A549 (cell line): ENCODE measurements at regions not wholly inside any gene's neighbourhood (a gene's known extent, or its start where the extent isn't known, plus 50 kb on each side); places are given as distances from the start of the nearest gene placed in this dataset.

Source experiments
- ATAC-seq, 2 experiments: fragments of 200-7000 bp in 1 of 2; fragments of >200 bp in 1 of 2; cut with Nextera tagmentation in 1 of 2; cut with Tn5 transposase in 1 of 2; 3 replicates each; pipeline versions ENCODE4 v1.8.0 to v1.9.1; 2018 to 2020; ENCODE audit warnings: mild to moderate bottlenecking in 1 of 2, moderate library complexity in 1 of 2
- CTCF ChIA-PET: fragments of 300-600 bp; sonication (Branson Sonifier 250); formaldehyde crosslinking; extraction: SDS; loops from one replicate; lab custom pipeline; 2021; ENCODE audit warnings: antibody characterized with exemption, inconsistent platforms; lab: Yijun Ruan, JAX
- POLR2A ChIA-PET: fragments of 350-600 bp; formaldehyde crosslinking; extraction: SDS; loops from one replicate; lab custom pipeline; 2021; ENCODE audit warnings: antibody characterized with exemption, inconsistent platforms; lab: Yijun Ruan, JAX
- DNase-seq, 2 experiments: peaks; one replicate each; pipeline versions ENCODE4 v3.0.0 to v3.0.0-alpha.2; 2011 to 2016; ENCODE audit warnings: low read depth in 1 of 2, low spot score in 1 of 2
- FAIRE-seq: peaks from 2 replicates; lab custom pipeline; 2011; peaks lifted over from hg19 to GRCh38; lab: Jason Lieb, UNC
- H3K27ac ChIP-seq, 2 experiments: fragments of >200 bp; sonication (Bioruptor Twin); formaldehyde crosslinking; 3 replicates each; pipeline ENCODE4 v1.5.1; 2016 to 2017
- H3K4me1 ChIP-seq: fragments of >200 bp; sonication (Bioruptor Twin); formaldehyde crosslinking; 3 replicates; pipeline ENCODE4 v1.6.1; 2016
- H3K4me2 ChIP-seq: fragments of >200 bp; sonication (Bioruptor Twin); formaldehyde crosslinking; 3 replicates; pipeline ENCODE4 v1.6.1; 2016
- H3K4me3 ChIP-seq: fragments of >200 bp; sonication (Bioruptor Twin); formaldehyde crosslinking; 3 replicates; pipeline ENCODE4 v1.5.1; 2016
- H3K9me3 ChIP-seq: fragments of >200 bp; sonication (Bioruptor Twin); formaldehyde crosslinking; 3 replicates; pipeline ENCODE4 v1.6.1; 2016
- ATOH8 ChIP-seq: fragments of 250-450 bp; sonication (Bioruptor Pico); IDR thresholded peaks from 2 replicates; pipeline ENCODE4 v1.5.0; 2020; ENCODE audit warnings: low read depth, mild to moderate bottlenecking, moderate library complexity
- CHD2 ChIP-seq: fragments of 150-350 bp; IDR thresholded peaks from 2 replicates; pipeline ENCODE4 v1.6.1; 2014; ENCODE audit warnings: low read length; ENCODE audit not compliant: partially characterized antibody
- EHMT2 ChIP-seq: fragments of 200-600 bp; sonication (generic); IDR thresholded peaks from 2 replicates; pipeline ENCODE4 v1.6.1; 2016; ENCODE audit warnings: antibody characterized with exemption, low read depth, mild to moderate bottlenecking, moderate library complexity
- ELK1 ChIP-seq: fragments of 150-350 bp; IDR thresholded peaks from 2 replicates; pipeline ENCODE4 v1.6.1; 2014; ENCODE audit warnings: low read depth, mild to moderate bottlenecking, low read length
- HMGXB4 ChIP-seq: fragments of 250-450 bp; sonication (Bioruptor Pico); IDR thresholded peaks from 2 replicates; pipeline ENCODE4 v1.5.0; 2021; ENCODE audit warnings: mild to moderate bottlenecking, moderate library complexity, borderline replicate concordance
- JUN ChIP-seq, 2 experiments: fragments of >200 bp; sonication (Bioruptor Twin); formaldehyde crosslinking; IDR thresholded peaks; 2 replicates in 1 of 2; 3 replicates in 1 of 2; pipeline ENCODE4 v1.6.1; 2016 to 2017
- JUNB ChIP-seq: fragments of >200 bp; sonication (Bioruptor Twin); formaldehyde crosslinking; IDR thresholded peaks from 2 replicates; pipeline ENCODE4 v1.6.1; 2016
- MAFK ChIP-seq: fragments of 450-650 bp; IDR thresholded peaks from 2 replicates; pipeline ENCODE4 v1.6.1; 2014; ENCODE audit not compliant: partially characterized antibody
- NPAS2 ChIP-seq: fragments of 250-450 bp; sonication (Bioruptor Pico); IDR thresholded peaks from 2 replicates; pipeline ENCODE4 v1.8.0; 2022; ENCODE audit warnings: mild to moderate bottlenecking, moderate library complexity, borderline replicate concordance
- NR3C1 ChIP-seq: fragments of >200 bp; sonication (Bioruptor Twin); formaldehyde crosslinking; IDR thresholded peaks from 3 replicates; pipeline ENCODE4 v1.6.1; 2017
- POLR2A ChIP-seq: IDR thresholded peaks from 2 replicates; pipeline ENCODE4 v1.6.1; 2012; ENCODE audit warnings: mild to moderate bottlenecking, low read length
- RAD21 ChIP-seq, 2 experiments: fragments of >200 bp in 1 of 2; sonication (Bioruptor Twin) in 1 of 2; formaldehyde crosslinking in 1 of 2; IDR thresholded peaks in 1 of 2; conservative IDR thresholded peaks in 1 of 2; 2 replicates in 1 of 2; 3 replicates in 1 of 2; pipeline ENCODE4 v1.6.1; 2012 to 2018; ENCODE audit warnings: inconsistent platforms in 1 of 2
- REST ChIP-seq: fragments of 200-600 bp; sonication (generic); IDR thresholded peaks from 2 replicates; pipeline ENCODE4 v1.6.1; 2016; ENCODE audit warnings: antibody characterized with exemption, mild to moderate bottlenecking, moderate library complexity
- RFX5 ChIP-seq: fragments of 450-650 bp; IDR thresholded peaks from 2 replicates; pipeline ENCODE4 v1.7.1; 2014; ENCODE audit warnings: antibody characterized with exemption, mild to moderate bottlenecking, moderate library complexity
- SREBF2 ChIP-seq: fragments of 450-650 bp; IDR thresholded peaks from 2 replicates; pipeline ENCODE4 v1.6.1; 2014; ENCODE audit warnings: mild to moderate bottlenecking, moderate library complexity
- TFCP2L1 ChIP-seq: fragments of 250-450 bp; sonication (Bioruptor Pico); IDR thresholded peaks from 2 replicates; pipeline ENCODE4 v1.5.0; 2021; ENCODE audit warnings: mild to moderate bottlenecking
- ZFP36 ChIP-seq: fragments of 450-650 bp; IDR thresholded peaks from 2 replicates; pipeline ENCODE4 v1.6.1; 2014; ENCODE audit warnings: borderline replicate concordance; ENCODE audit not compliant: partially characterized antibody
- WGBS: methylation state at CpG from one replicate; pipeline ENCODE4 v1.1.6; 2017; ENCODE audit errors: missing lambda C conversion rate; 5-methylcytosine and 5-hydroxymethylcytosine counted together
- TF ChIP-seq, protein P1 (sequence below): fragments of >200 bp; sonication (Bioruptor Twin); formaldehyde crosslinking; IDR thresholded peaks from 2 replicates; pipeline ENCODE4 v1.6.1; 2016
- TF ChIP-seq, protein P2 (sequence below): IDR thresholded peaks from 2 replicates; pipeline ENCODE4 v1.6.1; 2012

DNA sequence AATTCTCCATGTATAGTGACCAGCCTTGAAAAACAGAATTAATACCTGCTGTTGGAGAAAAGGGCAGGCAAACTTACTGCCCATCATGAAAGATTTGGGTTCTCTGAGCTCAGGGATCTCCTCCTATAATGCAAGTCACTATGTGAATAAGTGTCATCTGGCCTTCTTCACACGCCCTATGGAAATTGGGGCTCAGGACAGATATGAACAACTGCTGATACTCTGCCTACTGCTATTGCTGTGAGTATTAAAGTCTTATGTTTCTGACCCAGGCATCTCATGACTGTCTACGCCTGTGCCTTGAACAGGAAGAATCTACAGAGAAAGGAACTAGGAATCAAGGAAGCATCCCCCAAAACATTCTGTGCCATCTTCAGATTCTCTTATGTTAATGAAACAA lies 226.1 kb downstream of the SOD2 start:
- POLR2A ChIA-PET = no interaction called here
- Histone ChIP-seq H3K4me1 (no peaks in the 10 kb centered on the region), H3K4me3 (no peak overlapping the region), H3K9me3 (no peaks in the 10 kb centered on the region), H3K27ac (no peak overlapping the region), H3K4me2 (no peak overlapping the region)
- ATAC-seq (no peak), DNase-seq (no peak), FAIRE-seq (no peak)
- CTCF ChIA-PET = interaction anchor here (1.0 to 1.9 kb wide), 3 partner anchors 24 to 292 kb away, joined by 3 to 5 read pairs (median 4); no protein-coding TSS in a partner anchor
- 3% methylated on average over 2 of the region's 2 CpGs for WGBS
- TF ChIP-seq ZFP36 = no peak
- no peak for TF ChIP-seq NPAS2 (CRISPR knock-in tag)
- TF ChIP-seq NR3C1 = no peak
- no peak for TF ChIP-seq POLR2A
- TF ChIP-seq EHMT2 = no peak
- no peak for TF ChIP-seq RAD21 (conservative IDR thresholded peaks at IDR 0.05 in 1 of 2, IDR thresholded peaks at IDR 0.05 in 1 of 2)
- TF ChIP-seq ATOH8 (CRISPR knock-in tag) = no peak
- no peak for TF ChIP-seq JUNB
- no peak for TF ChIP-seq MAFK
- TF ChIP-seq, protein P1, sequence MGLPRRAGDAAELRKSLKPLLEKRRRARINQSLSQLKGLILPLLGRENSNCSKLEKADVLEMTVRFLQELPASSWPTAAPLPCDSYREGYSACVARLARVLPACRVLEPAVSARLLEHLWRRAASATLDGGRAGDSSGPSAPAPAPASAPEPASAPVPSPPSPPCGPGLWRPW = no peak
- no peak for TF ChIP-seq JUN (IDR thresholded peaks at IDR 0.05)

- no peak for FAIRE-seq
- no peak overlapping the region for H3K27ac ChIP-seq
- no peak for DNase-seq
- WGBS = 24% methylated on average over 9 of the region's 9 CpGs
- no peak overlapping the region for H3K4me2 ChIP-seq
- CTCF ChIA-PET = no interaction called here
- no peaks in the 10 kb centered on the region for H3K4me1 ChIP-seq
- no peak overlapping the region for H3K4me3 ChIP-seq
- no peaks in the 10 kb centered on the region for H3K9me3 ChIP-seq
- POLR2A ChIA-PET = no interaction called here
- no peak for TF ChIP-seq REST
- no peak for TF ChIP-seq MAFK
- no peak for TF ChIP-seq TFCP2L1 (CRISPR knock-in tag)
- TF ChIP-seq SREBF2 = no peak
- TF ChIP-seq, protein P2, sequence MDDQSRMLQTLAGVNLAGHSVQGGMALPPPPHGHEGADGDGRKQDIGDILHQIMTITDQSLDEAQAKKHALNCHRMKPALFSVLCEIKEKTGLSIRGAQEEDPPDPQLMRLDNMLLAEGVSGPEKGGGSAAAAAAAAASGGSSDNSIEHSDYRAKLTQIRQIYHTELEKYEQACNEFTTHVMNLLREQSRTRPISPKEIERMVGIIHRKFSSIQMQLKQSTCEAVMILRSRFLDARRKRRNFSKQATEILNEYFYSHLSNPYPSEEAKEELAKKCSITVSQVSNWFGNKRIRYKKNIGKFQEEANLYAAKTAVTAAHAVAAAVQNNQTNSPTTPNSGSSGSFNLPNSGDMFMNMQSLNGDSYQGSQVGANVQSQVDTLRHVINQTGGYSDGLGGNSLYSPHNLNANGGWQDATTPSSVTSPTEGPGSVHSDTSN = no peak
- TF ChIP-seq, protein P1 = no peak
- TF ChIP-seq ELK1 = no peak
- TF ChIP-seq CHD2 = no peak
- no peak for TF ChIP-seq RFX5
- no peak for TF ChIP-seq HMGXB4 (CRISPR knock-in tag)
- no peak for ATAC-seq
Observed at GRCh38 chr6:159464816-159465215, 228.2 kb downstream of the SOD2 start.
